HG03457 (cell line): ENCODE measurements at regions not wholly inside any gene's neighbourhood (a gene's known extent, or its start where the extent isn't known, plus 50 kb on each side); places are given as distances from the start of the nearest gene placed in this dataset.

Experiments
- ATAC-seq: cut with Tn5 transposase; IDR thresholded peaks from one replicate; pipeline ENCODE4 v1.9.1; 2021; ENCODE audit warnings: moderate number of reproducible peaks; ENCODE audit not compliant: unreplicated experiment

DNA sequence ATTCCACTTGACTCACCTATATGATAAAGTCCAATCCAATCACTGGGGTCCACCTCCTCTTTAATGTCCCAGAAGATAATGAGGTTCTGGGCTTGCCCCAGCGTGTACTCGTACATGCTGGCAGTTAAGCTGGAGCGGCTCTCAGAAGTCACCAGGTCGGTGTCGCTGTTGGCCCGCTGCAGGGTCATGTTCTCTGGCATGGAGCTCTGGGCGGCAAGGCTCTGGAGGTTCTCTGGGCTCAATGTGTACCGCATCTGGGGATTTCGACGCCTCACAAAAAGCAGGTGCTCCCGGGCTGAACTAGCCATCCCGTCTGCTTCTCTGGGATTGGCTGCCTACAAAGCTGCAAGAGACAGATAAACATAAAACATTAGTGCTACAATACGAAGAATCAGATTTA, 206.4 kb upstream of the CCDC150 start:
- no peak for ATAC-seq

- no peak for ATAC-seq
Measured at GRCh38 chr2:196434217-196434616, 205.3 kb upstream of the CCDC150 start.

DNA sequence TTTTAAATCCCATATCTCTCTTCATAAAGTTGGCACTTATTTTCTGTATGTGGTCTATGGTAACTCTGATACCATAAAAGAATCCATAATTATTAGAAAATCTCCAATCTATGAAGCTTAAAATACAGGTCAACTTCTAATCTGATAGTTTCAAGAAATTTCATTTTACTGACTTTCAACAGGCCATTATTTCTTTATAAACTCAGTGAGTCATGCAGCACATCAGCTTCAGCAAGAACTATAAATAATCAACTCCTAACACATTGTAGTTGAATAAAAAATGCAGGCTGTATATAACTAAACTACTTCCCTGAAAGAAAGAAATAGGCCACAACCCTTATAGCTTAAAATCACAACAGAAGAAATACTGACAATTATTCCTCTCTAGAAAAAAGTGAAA, 204.3 kb upstream of the CCDC150 start:
- ATAC-seq = no peak

DNA sequence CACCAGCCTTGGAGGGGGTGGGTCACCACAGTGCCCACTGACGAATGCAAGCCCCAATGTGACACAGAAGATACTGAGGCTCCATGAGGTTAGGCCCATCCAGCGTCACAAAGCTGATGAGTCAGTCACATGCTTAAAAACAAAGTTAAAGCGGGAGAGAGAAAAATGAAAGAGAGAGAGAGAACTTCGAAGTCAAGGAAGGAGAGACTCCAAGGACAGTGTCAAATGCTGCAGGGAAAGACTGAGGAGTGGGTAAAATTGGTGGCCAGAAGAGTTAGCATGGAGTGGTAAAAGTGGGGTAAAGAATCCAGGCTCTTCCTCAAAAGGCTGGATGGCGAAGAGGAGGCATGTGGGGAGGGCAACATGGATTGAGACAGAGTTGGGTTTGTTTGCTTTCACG, 201.9 kb upstream of the CCDC150 start:
- ATAC-seq = no peak

- ATAC-seq = no peak
Measured at GRCh38 chr2:196439760-196440159, 199.8 kb upstream of the CCDC150 start.

GRCh38 chr2:196440413-196440812, 199.1 kb upstream of the CCDC150 start:
- ATAC-seq = no peak

- no peak for ATAC-seq
Measured at GRCh38 chr2:196441527-196441926, 198.0 kb upstream of the CCDC150 start.

- no peak for ATAC-seq
Measured at GRCh38 chr2:196442211-196442610, 197.3 kb upstream of the CCDC150 start.

GRCh38 chr2:196444442-196444841, 195.1 kb upstream of the CCDC150 start:
- no peak for ATAC-seq

DNA sequence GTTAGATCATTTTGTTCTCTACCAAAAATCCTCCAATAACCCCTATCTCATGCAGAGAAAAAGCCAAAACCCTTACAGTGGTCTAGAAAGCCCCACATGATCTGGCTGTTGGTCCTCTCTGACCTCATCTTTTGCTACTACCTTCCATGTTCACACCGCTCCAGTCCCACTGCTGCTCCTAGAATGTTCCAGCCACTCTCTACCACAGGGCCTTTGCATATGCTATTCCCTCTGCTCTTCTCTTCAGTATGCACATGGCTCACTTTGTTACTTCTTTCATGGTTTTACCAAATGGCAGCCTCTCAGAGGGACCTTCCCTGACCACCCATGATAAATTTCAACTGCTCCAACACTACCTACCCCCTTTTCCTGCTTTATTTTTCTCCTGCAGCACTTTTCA, 193.5 kb upstream of the CCDC150 start:
- no peak for ATAC-seq

- no peak for ATAC-seq
Measured at GRCh38 chr2:196448407-196449079, 191.0 kb upstream of the CCDC150 start.

- ATAC-seq = no peak
Measured at GRCh38 chr2:196449083-196449482, 190.4 kb upstream of the CCDC150 start.

- no peak for ATAC-seq
Measured at GRCh38 chr2:196452758-196453157, 186.8 kb upstream of the CCDC150 start.

DNA sequence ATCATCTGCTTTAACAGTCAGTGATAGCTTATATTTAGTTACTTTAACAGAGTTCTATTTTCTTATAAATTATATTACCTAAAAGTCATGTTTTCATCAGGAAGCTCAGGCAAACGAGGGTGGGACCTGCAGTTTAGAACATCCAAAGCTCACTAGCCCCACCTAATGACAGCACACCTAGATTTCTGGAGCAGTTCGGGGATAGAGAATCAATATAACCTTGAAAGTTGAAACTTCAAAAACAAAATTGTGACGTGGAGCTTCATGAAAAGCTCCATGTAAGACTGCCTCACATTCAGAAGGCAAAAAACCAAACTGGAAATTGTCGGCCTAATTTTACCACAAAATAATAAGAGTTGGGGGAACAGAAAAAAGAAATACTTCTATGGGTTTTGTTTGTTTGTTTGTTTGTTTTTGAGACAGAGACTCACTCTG, 185.9 kb upstream of the CCDC150 start:
- no peak for ATAC-seq

GRCh38 chr2:196454492-196454891, 185.0 kb upstream of the CCDC150 start:
- no peak for ATAC-seq

DNA sequence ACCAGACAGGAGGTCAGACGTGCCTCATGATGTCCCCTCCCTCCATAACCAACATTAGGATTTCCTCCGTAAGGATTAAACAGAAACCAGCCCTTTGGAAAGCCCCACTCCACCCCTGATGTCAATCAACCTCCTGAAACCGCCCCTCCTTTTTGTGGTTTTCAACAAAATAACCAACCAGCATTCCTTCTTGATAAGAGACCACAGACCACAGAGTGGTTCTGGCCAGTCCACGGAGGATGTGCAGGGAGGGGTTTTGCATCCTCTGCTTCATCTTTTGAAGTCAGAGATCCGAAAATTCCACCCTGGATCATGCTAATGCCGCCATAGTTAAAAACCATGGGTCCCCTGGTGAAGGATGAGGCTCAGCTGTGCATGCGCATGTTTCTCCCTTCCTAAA, 180.0 kb upstream of the CCDC150 start:
- no peak for ATAC-seq

DNA sequence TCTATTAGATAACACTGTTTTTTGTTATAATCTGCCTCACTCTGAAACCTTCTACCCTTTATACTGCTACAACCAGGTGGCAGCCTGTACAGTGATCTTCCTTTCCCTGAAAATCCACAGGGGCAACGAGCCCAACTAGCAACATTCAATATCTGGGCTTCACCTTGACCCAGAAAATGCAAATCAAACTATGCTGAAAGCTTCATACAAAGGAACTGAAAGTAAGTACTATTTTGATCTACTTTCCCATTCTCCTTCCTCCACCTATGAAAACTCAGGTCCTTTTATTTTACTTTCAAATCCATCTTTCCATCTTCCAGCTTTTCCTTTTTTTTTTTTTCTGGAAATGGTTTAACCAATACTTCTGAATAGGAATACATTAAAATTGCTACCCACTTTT, 175.8 kb upstream of the CCDC150 start:
- no peak for ATAC-seq

DNA sequence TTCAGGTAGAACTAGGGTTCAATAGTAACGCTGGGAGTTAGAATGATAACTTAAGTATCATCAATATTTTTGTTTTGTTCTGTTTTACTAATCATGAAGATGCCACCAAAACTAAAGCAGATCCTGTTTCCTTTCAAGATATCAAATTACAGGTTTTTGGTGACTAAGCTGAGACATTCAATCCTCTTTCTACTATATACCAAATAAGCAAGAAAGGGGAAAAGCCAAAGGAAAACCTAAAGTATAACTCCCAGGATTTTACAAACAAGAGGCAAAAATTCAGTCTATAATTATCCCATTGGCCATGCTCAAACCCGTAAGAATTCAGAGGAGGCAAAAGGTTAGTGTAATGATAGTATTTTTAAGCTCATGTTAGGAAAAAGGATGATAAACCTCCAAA, 175.2 kb upstream of the CCDC150 start:
- no peak for ATAC-seq

DNA sequence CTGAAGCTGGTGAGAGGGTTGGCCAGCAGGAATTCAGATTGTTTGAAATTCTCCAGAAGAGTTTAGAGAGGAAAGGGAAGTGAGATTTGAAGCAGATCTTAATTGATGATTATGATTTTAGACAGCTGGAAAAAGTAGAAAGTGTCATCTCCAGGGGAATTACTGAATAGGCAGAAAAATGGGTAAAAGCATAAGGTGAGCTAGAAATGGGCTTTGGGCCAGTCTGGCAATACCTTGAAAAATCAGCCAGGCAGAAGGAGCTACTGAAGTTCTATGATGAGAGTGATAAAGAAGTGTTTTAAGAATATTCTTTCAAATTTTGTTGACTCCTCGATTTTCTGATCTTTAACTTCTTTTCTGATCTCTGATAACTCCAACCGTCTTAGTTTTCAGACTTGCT, 172.9 kb upstream of the CCDC150 start:
- ATAC-seq = no peak

DNA sequence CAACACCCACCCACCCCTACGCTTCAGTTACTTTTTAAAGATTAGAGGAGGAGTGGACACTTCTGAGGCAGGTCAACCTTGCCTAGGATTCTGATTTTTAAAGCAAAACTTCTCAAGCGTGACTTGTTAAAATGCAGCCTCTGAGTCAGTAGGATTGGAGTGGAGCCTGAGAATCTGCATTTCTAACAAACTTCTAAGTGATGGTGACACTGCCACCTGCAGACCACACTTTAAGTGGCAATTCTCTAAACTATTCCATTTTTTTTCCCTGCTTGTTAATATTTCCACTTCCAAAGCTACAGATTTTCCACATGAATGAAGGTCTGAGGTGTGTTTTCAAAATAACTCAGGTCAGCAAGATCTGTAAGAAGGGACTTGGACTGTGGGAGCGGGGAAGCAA, 171.1 kb upstream of the CCDC150 start:
- ATAC-seq = no peak

GRCh38 chr2:196473617-196474016, 165.9 kb upstream of the CCDC150 start:
- ATAC-seq = no peak

DNA sequence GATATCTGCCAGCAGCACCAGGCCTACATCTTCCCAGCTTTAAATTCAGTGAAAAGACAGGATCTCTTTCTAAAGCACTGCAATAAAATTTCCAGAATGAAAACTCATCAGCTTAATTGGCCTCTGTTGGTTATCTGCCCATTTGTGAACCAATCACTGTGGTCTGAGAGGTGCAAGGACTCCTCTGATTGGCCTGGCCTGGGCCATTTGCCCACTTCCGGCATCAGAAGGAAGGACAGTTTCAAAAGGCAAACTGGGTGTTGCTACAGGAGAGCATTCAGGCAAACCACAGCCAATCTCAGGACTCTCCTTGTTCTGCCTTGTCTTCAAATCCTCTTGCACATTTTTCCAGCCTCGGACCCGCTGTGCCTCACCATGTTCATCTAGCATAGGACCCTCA, 163.9 kb upstream of the CCDC150 start:
- no peak for ATAC-seq

GRCh38 chr2:196478588-196478987, 160.9 kb upstream of the CCDC150 start:
- no peak for ATAC-seq
